K562 (cell line): ENCODE measurements at regions not wholly inside any gene's neighbourhood (a gene's known extent, or its start where the extent isn't known, plus 50 kb on each side); places are given as distances from the start of the nearest gene placed in this dataset.

Experiments used
- CBFA2T2 ChIP-seq: fragments of 450-650 bp; conservative IDR thresholded peaks from 2 replicates; pipeline ENCODE4 v1.6.1; 2017; ENCODE audit warnings: mild to moderate bottlenecking
- CC2D1A ChIP-seq: fragments of 450-650 bp; IDR thresholded peaks from 2 replicates; pipeline ENCODE4 v1.6.1; 2017; ENCODE audit warnings: mild to moderate bottlenecking
- CEBPB ChIP-seq: fragments of 450-650 bp; IDR thresholded peaks from 2 replicates; pipeline ENCODE4 v1.6.1; 2016; ENCODE audit warnings: missing genetic modification characterization, missing compliant biosample characterization
- CEBPG ChIP-seq, 3 experiments: fragments of 200-800 bp in 1 of 3; sonication (Bioruptor generic) in 1 of 3; sonication (generic) in 1 of 3; formaldehyde crosslinking in 1 of 3; IDR thresholded peaks in 2 of 3; conservative IDR thresholded peaks in 1 of 3; 2 replicates each; pipeline versions ENCODE4 v1.6.1 to v1.8.0; 2016 to 2022; ENCODE audit warnings: missing compliant biosample characterization in 2 of 3, missing genetic modification characterization in 2 of 3, mild to moderate bottlenecking in 1 of 3, missing genetic modification reagents in 1 of 3
- CREM ChIP-seq: IDR thresholded peaks from 2 replicates; pipeline ENCODE4 v1.6.1; 2014; ENCODE audit warnings: antibody characterized with exemption, low read depth
- DACH1 ChIP-seq: fragments of 450-650 bp; IDR thresholded peaks from 2 replicates; pipeline ENCODE4 v1.6.1; 2018; ENCODE audit not compliant: partially characterized antibody
- EGR1 ChIP-seq: fragments of 450-650 bp; conservative IDR thresholded peaks from 2 replicates; pipeline ENCODE4 v1.6.1; 2017; ENCODE audit warnings: mild to moderate bottlenecking
- ELF2 ChIP-seq: fragments of 250-450 bp; sonication (Bioruptor Pico); IDR thresholded peaks from 2 replicates; pipeline ENCODE4 v1.5.0; 2021; ENCODE audit warnings: mild to moderate bottlenecking
- EP300 ChIP-seq: IDR thresholded peaks from 2 replicates; pipeline ENCODE4 v1.6.1; 2012; ENCODE audit warnings: low read length, improper control_type of control experiment
- KDM1A ChIP-seq, 2 experiments: fragments of 450-650 bp; IDR thresholded peaks; 2 replicates each; pipeline ENCODE4 v1.6.1; 2016; ENCODE audit warnings: mild to moderate bottlenecking in 2 of 2
- NR2C1 ChIP-seq, 2 experiments: fragments of 450-650 bp; IDR thresholded peaks; 2 replicates each; pipeline ENCODE4 v1.6.1; 2017; ENCODE audit warnings: mild to moderate bottlenecking in 2 of 2, antibody characterized with exemption in 1 of 2, inconsistent platforms in 1 of 2, missing compliant biosample characterization in 1 of 2, missing genetic modification characterization in 1 of 2
- OTX1 ChIP-seq: fragments of 450-650 bp; formaldehyde crosslinking; IDR thresholded peaks from 2 replicates; pipeline ENCODE4 v1.4.0; 2022; ENCODE audit warnings: mild to moderate bottlenecking
- RFX7 ChIP-seq: fragments of 250-450 bp; sonication (Bioruptor Pico); IDR thresholded peaks from 2 replicates; pipeline ENCODE4 v1.5.1; 2021; ENCODE audit warnings: mild to moderate bottlenecking
- RHOXF2B ChIP-seq: fragments of 250-450 bp; sonication (Bioruptor Pico); conservative IDR thresholded peaks from 2 replicates; pipeline ENCODE4 v1.5.1; 2021
- STAG1 ChIP-seq: sonication (generic); formaldehyde crosslinking; IDR thresholded peaks from 2 replicates; pipeline ENCODE4 v1.5.0; 2020; ENCODE audit warnings: missing genetic modification reagents, borderline replicate concordance
- TFAP4 ChIP-seq: sonication (generic); formaldehyde crosslinking; IDR thresholded peaks from 2 replicates; pipeline ENCODE4 v1.8.0; 2022; ENCODE audit warnings: missing genetic modification reagents, mild to moderate bottlenecking, moderate library complexity, borderline replicate concordance
- TOE1 ChIP-seq, 2 experiments: fragments of 450-650 bp in 1 of 2; sonication (generic) in 1 of 2; formaldehyde crosslinking in 1 of 2; IDR thresholded peaks; 2 replicates each; pipeline versions ENCODE4 v1.7.1 to v1.8.0; 2016 to 2022; ENCODE audit warnings: borderline replicate concordance in 2 of 2, mild to moderate bottlenecking in 2 of 2, antibody characterized with exemption in 1 of 2, inconsistent platforms in 1 of 2, low read depth in 1 of 2, missing genetic modification reagents in 1 of 2, moderate library complexity in 1 of 2
- ZNF143 ChIP-seq: sonication (generic); formaldehyde crosslinking; IDR thresholded peaks from 2 replicates; pipeline ENCODE4 v1.9.0; 2022; ENCODE audit warnings: mild to moderate bottlenecking, missing genetic modification reagents
- ZNF589 ChIP-seq: fragments of 200-800 bp; sonication (Bioruptor generic); IDR thresholded peaks from 2 replicates; pipeline ENCODE4 v1.6.1; 2016; ENCODE audit warnings: low read depth, missing genetic modification characterization, missing compliant biosample characterization
- TF ChIP-seq, protein P1 (sequence below): fragments of 450-650 bp; IDR thresholded peaks from 2 replicates; pipeline ENCODE4 v1.6.1; 2016; ENCODE audit warnings: mild to moderate bottlenecking
- TF ChIP-seq, protein P2 (sequence below): fragments of 450-650 bp; IDR thresholded peaks from 2 replicates; pipeline ENCODE4 v1.6.1; 2014; ENCODE audit warnings: low read depth, mild to moderate bottlenecking, moderate library complexity, borderline replicate concordance

DNA sequence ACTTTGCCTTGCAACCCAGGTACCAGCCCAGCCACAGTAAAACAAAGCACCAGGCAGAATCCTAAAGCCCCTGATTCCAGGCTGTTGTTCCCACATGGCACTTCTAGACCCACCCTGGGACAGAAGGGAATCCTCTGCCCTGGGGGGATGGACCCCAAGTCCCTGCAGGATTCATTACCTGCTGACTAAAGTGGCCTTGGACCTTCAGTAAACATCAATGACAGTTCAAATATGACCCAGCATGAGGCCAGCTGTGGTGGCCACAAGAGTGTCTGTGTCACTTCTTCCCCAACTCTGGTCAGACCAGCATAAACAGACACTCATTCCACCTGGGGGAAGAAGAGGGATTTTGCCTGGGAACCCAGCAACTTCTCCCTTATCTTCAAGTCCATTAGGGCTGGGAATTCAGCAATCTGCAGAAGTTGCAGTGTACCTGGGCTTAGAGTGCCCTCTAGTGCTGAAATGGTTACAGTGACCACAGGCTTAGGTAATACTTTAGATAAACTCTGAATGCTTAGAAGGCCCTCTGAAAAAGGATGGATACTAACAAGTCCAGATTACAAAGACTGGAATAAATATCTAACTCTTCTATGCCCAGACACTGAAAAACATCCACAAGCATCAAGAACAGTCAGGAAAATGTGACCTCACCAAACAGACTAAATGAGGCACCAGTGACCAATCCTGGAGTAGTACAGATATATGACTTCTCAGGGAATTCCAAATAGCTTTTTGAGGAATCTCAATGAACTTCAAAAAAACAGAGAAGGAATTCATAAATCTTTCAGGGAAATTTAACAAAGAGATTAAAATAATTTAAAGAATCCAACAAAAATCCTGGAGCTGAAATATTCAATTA, 108.5 kb upstream of the TMEM168 start (continued):
- TF ChIP-seq, protein P1, sequence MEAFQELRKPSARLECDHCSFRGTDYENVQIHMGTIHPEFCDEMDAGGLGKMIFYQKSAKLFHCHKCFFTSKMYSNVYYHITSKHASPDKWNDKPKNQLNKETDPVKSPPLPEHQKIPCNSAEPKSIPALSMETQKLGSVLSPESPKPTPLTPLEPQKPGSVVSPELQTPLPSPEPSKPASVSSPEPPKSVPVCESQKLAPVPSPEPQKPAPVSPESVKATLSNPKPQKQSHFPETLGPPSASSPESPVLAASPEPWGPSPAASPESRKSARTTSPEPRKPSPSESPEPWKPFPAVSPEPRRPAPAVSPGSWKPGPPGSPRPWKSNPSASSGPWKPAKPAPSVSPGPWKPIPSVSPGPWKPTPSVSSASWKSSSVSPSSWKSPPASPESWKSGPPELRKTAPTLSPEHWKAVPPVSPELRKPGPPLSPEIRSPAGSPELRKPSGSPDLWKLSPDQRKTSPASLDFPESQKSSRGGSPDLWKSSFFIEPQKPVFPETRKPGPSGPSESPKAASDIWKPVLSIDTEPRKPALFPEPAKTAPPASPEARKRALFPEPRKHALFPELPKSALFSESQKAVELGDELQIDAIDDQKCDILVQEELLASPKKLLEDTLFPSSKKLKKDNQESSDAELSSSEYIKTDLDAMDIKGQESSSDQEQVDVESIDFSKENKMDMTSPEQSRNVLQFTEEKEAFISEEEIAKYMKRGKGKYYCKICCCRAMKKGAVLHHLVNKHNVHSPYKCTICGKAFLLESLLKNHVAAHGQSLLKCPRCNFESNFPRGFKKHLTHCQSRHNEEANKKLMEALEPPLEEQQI: peak; percentile 63; the same call in 1 of the 2 replicates
- no peak for TF ChIP-seq EP300
- peak; percentile 68; the same call in 1 of the 2 replicates for TF ChIP-seq STAG1 (CRISPR knock-in tag)
- no peak for TF ChIP-seq ELF2 (CRISPR knock-in tag)
- no peak for TF ChIP-seq ZNF143 (CRISPR knock-in tag)
- TF ChIP-seq CC2D1A: peak; percentile 65; the same call in 1 of the 2 replicates
- TF ChIP-seq CEBPG (CRISPR knock-in tag; IDR thresholded peaks at IDR 0.05): 0 out of 2 replicates have a peak, but pooled peaks have one; percentile 26
- 0 out of 4 replicates have a peak, but pooled peaks of 1 of the 2 experiments have one; percentile 22 for TF ChIP-seq CEBPG (tag; conservative IDR thresholded peaks at IDR 0.05 in 1 of 2, IDR thresholded peaks at IDR 0.05 in 1 of 2)
- TF ChIP-seq TOE1 (IDR thresholded peaks at IDR 0.05; ENCODE audit: borderline replicate concordance): 0 out of 2 replicates have a peak, but pooled peaks have one; percentile 16
- no peak for TF ChIP-seq TOE1 (CRISPR knock-in tag; IDR thresholded peaks at IDR 0.05; ENCODE audit: borderline replicate concordance, low read depth)
- peak in 1 of 2 experiments; percentile 35; a peak in 1 of 4 replicates for TF ChIP-seq KDM1A (IDR thresholded peaks at IDR 0.05)
- TF ChIP-seq CBFA2T2: 0 out of 2 replicates have a peak, but pooled peaks have one; percentile 8
- 0 out of 2 replicates have a peak, but pooled peaks have one; percentile 3 for TF ChIP-seq CREM
- no peak for TF ChIP-seq NR2C1 (IDR thresholded peaks at IDR 0.05)
- TF ChIP-seq NR2C1 (tag; IDR thresholded peaks at IDR 0.05): no peak
- TF ChIP-seq TFAP4 (CRISPR knock-in tag): peak; percentile 14; the same call in 1 of the 2 replicates
- TF ChIP-seq DACH1: peak; percentile 39
- TF ChIP-seq RFX7 (CRISPR knock-in tag): no peak
- no peak for TF ChIP-seq OTX1 (CRISPR knock-in tag)
- TF ChIP-seq EGR1: no peak
- no peak for TF ChIP-seq ZNF589 (CRISPR knock-in tag)
- TF ChIP-seq RHOXF2B: no peak
- TF ChIP-seq CEBPB (tag): peak; percentile 78
- TF ChIP-seq, protein P2, sequence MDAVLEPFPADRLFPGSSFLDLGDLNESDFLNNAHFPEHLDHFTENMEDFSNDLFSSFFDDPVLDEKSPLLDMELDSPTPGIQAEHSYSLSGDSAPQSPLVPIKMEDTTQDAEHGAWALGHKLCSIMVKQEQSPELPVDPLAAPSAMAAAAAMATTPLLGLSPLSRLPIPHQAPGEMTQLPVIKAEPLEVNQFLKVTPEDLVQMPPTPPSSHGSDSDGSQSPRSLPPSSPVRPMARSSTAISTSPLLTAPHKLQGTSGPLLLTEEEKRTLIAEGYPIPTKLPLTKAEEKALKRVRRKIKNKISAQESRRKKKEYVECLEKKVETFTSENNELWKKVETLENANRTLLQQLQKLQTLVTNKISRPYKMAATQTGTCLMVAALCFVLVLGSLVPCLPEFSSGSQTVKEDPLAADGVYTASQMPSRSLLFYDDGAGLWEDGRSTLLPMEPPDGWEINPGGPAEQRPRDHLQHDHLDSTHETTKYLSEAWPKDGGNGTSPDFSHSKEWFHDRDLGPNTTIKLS: no peak
